Activated CD8-positive, alpha-beta memory T cell treated with anti-CD3 and anti-CD28 coated beads for 36 hours (primary cell): ENCODE measurements at regions not wholly inside any gene's neighbourhood (a gene's known extent, or its start where the extent isn't known, plus 50 kb on each side); places are given as distances from the start of the nearest gene placed in this dataset.

Experiments used
- CTCF ChIA-PET: fragments of 350-600 bp; sonication (Branson Sonifier 250); formaldehyde crosslinking; loops from one replicate; lab custom pipeline; 2021; ENCODE audit warnings: antibody characterized with exemption; lab: Charles Lee
- POLR2A ChIA-PET: fragments of 350-600 bp; sonication (Branson Sonifier 250); formaldehyde crosslinking; loops from one replicate; lab custom pipeline; 2021; ENCODE audit warnings: antibody characterized with exemption; lab: Charles Lee

DNA sequence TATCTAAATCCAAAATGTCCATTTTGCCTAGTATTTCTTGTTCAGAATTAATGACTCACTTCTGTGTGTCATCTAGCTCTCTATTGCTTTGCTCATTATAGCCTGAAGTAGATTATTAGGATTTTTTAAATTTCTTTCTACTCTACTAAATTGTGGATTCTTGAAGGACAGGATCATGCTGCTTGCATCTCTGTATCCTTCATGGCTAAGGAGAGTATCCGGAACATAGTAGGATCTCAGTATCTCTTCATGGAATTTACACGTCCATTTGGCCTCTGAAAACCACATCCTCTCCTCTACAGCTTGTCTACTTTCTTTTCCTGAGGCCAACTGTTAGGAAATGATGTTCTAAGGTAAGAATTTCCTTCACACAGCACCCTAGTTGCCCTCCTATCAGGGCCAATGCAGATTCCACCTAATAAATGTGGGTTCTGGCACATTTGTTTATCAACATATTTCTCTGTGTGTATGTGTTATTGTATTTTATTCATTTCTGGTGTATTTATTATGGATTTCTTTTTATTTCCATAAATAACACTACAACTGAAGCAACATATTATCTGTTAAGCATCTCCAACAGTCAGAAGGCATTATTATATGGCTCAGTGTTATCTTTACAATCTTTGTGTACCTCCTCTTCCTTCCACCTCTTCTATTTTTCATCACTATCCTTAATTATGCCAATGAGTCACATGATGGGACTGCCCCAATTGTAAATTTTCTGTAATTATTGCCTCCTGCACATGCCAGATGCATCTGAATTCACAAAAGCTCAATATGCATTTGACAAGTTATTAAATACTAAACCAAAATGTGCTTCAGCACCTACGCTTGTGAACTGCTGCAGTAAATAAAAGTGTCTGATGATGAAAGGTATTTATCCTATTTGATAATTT, 557.8 kb upstream of the TLE4 start:
- POLR2A ChIA-PET = no interaction called here
- CTCF ChIA-PET = no interaction called here

GRCh38 chr9:79014929-79015699, 556.7 kb upstream of the TLE4 start:
- POLR2A ChIA-PET = no interaction called here
- CTCF ChIA-PET = no interaction called here

- ChIA-PET CTCF (no interaction called here), POLR2A (no interaction called here)
These were observed 555.8 kb upstream of the TLE4 start for GRCh38 chr9:79015951-79016350.

DNA sequence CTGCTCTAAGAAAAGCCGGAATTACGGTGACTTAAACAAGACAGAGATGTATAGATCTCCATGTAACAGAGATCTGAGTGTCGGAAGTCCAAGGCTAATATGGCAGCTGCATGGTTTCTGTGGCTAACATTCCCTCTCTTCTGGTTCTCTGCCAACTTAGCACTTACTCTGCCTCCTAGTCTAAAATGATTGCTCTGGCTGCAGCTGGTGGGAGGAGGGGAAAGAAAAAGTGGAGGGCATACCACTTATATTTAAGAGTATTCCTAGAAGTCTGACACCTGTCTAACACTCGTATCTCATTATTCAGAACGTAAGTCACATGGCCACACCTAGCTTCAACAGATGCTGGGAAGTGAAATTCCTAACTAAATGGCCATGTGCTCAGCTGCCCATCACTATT, 551.5 kb upstream of the TLE4 start:
- CTCF ChIA-PET = no interaction called here
- POLR2A ChIA-PET = no interaction called here

GRCh38 chr9:79021084-79021483, 550.7 kb upstream of the TLE4 start:
- ChIA-PET CTCF (no interaction called here), POLR2A (no interaction called here)

- ChIA-PET POLR2A (no interaction called here), CTCF (no interaction called here)
These were observed 548.6 kb upstream of the TLE4 start for GRCh38 chr9:79023134-79023580.

DNA sequence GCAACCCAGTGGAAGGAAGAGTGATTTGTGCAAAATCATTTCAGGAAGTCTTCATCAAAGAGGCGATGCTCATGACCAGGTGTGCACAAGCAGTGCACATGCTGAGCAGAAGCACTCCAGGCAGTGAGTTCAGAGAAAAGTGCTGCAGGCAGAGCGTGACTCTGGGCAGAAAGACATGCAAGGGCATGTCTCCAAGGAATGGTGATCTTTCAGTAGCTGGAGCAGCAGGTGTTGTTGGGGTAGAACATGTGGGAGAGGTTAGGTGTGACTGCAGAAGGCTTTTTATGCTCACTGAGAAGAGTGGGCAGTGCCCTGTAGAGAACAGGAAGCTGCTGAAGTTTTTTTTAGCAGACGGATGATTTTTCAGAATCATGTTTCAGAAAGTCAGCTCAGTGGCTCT, 545.4 kb upstream of the TLE4 start:
- POLR2A ChIA-PET = no interaction called here
- CTCF ChIA-PET = no interaction called here

DNA sequence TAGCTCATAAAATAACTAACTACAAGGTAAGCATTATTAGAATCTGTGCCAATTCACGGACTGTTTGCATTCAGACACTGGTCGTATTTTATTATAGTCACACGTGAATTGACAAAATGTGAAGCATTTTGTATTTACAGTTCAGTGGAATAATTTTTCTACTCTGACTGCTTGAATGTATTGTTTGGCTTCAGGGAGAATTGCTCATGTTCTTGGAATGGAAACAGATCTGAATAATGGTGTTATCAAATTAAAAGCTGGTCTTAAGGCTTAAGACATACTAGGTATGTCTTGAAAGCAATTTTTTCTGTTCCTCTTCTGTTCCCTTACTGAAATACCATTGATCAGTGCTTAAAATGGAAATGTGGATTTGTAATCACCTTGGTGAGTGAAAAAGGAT, 543.7 kb upstream of the TLE4 start:
- ChIA-PET POLR2A (no interaction called here), CTCF (no interaction called here)

GRCh38 chr9:79034583-79034982, 537.2 kb upstream of the TLE4 start:
- ChIA-PET CTCF (no interaction called here), POLR2A (no interaction called here)

DNA sequence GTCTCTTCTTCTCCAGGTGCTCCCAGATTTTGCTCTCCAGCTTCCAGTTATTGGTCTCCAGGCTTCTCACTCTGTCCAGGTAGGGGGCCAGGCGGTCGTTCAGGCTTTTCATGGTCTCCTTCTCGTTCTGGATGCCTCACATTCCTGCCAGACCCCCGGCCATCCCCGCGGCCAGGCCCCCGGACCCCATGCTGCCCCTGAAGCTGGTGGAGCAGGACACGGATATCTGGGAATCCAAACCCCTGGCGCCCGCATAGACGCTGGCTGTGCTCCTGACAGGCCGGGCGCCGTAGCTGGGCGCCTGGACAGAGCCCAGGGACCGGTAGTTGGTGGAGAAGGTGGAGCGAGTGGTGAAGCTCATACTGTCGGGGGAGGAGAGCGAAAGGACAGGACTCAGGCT, 534.4 kb upstream of the TLE4 start:
- ChIA-PET POLR2A (no interaction called here), CTCF (no interaction called here)

DNA sequence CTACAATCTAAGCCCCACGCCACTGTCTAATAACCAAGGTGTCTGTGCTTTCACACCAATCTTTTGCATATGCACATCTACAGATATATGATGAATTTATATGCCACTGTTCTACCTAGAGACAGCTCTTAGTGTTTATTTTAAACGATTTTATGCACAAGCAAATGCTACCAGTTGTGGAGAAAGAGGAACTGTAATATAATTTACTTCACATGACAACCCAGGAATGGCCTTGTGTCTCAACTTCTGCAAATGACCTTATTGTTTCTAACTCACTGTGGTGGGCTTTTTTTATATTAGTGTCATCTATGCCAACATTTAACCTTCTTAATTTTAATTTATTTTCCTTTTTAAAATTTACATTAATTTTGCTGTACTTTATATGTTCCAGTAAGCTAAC, 531.1 kb upstream of the TLE4 start:
- CTCF ChIA-PET = no interaction called here
- POLR2A ChIA-PET = no interaction called here

- POLR2A ChIA-PET = no interaction called here
- CTCF ChIA-PET = no interaction called here
These were observed 530.5 kb upstream of the TLE4 start for GRCh38 chr9:79041266-79041665.

DNA sequence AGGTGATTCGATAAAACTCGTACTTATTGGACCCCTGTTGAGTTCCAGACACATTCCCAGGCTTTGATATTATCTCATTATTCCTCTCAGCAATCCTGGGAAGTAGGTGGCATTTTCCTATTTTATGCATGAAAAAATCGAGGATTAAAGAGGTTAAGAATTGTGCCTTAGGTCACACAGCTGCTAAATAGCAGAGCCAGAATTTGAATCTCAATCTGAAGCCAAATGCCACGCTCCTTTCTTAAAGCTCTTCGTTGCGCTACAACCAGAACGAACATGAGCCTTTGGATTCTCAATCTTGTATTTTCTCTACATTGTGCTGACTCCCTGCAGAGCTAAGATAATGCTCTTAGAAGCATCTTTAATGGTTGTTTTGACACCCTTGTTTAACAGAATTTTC, 527.8 kb upstream of the TLE4 start:
- CTCF ChIA-PET = no interaction called here

DNA sequence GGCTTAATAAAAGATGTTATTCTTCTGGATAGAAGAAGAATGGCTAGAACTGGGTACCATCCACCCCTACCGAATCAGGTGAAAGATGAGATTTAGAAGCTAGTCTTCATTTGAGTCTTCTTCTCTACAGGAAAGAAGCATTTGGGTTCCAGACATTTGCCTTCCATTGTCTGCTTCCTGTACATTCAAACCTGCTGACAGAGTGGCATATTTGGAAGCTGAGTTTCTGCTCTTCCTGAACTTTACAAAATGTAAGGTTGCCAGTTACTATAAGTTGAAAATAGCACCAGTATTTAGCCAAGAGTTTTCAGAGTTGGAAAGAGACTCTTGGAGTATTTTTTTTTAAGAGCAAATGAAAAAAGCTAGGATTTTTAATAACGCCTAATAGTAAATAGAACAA, 525.4 kb upstream of the TLE4 start:
- ChIA-PET POLR2A (no interaction called here), CTCF (no interaction called here)

More for the DNA sequence above, 527.8 kb upstream of the TLE4 start:
- POLR2A ChIA-PET = no interaction called here

GRCh38 chr9:79049371-79049770, 522.4 kb upstream of the TLE4 start:
- ChIA-PET POLR2A (no interaction called here), CTCF (no interaction called here)

DNA sequence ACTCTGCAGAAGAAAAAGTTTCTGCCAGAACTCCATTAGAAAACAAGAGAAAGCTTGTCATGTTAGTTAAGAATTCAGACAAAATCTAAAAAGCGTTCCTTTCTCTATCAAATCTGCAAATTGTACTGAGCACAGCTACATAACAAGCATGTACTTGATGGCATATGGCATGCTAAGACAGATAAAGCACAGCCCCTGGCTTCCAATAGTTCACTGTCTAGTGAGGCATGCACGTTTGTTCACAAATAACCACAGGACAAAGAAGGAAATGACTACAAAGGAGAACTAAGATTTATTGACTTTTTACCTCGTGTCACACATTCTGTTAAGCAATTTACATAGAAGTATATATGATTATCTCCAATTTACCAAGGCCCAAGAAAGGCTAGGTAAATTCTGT, 518.2 kb upstream of the TLE4 start:
- ChIA-PET POLR2A (no interaction called here), CTCF (no interaction called here)

DNA sequence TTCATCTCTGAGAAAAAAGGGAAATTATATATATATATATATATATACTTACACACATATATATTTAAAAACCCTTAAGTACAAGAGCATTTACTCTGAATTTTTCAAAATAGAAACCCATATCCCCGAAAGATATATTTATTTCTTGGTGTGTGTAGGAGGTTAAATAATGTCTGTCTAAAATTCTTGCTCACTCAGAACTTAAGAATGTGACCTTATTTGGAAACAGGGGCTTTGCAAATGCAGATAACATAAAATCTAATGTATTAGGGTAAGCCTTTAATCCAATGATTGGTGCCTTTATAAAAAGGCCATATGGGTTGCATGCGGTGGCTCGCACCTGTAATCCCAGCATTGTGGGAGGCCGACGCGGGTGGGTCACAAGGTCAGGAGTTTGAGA, 517.3 kb upstream of the TLE4 start:
- POLR2A ChIA-PET = no interaction called here
- CTCF ChIA-PET = no interaction called here

DNA sequence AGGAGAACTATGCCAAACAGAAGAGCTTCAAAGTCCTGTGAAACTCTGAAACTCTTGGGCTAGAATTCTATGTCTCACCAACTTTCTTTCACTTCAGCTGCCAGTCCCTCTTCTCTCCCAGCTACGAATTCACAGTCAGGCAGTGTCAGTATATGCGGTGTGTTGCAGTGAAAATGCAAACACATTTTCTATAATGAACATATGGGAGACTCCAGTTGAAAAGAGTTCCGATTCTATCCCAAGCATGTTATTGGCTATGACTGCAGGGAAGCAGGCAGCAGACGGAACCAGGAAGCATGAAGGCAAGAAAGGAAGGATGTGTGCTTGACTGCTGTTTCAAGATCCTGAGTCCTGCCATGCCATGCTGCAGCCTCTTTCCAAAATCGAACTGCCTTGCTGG, 515.7 kb upstream of the TLE4 start:
- CTCF ChIA-PET = no interaction called here
- POLR2A ChIA-PET = no interaction called here

- ChIA-PET POLR2A (no interaction called here), CTCF (no interaction called here)
These were observed 514.2 kb upstream of the TLE4 start for GRCh38 chr9:79057576-79057975.

DNA sequence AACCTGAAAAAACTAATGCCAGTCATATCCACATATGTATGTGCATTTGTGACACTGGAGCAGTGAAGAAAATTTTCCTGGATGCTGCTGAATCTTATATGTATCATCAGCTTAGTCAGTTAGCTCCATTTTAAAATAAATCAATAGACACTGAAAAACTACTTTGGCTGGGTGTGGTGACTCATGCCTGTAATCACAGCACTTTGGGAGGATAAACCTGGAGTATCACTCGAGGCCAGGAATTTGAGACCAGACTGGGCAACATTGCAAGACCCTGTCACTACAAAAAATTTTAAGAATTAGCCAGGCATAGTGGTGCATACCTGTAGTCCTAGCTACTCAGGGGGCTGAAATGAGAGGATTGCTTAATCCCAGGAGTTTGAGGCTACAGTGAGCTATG, 511.0 kb upstream of the TLE4 start:
- POLR2A ChIA-PET = no interaction called here
- CTCF ChIA-PET = no interaction called here
